ENCODE measurements at regions not wholly inside any gene's neighbourhood (a gene's known extent, or its start where the extent isn't known, plus 50 kb on each side); places are given as distances from the start of the nearest gene placed in this dataset.

- TF ChIP-seq CTCF (IDR thresholded peaks at IDR 0.05): no peak
- TF ChIP-seq POLR2AphosphoS5 (IDR thresholded peaks at IDR 0.05): no peak
- no peak for TF ChIP-seq EP300 (IDR thresholded peaks at IDR 0.05)
- TF ChIP-seq POLR2A (IDR thresholded peaks at IDR 0.05): no peak
These were observed 66.5 kb upstream of the THUMPD2 start for GRCh38 chr2:39845460-39846146.

All from stomach (tissue), 4 donors.